ENCODE measurements at regions not wholly inside any gene's neighbourhood (a gene's known extent, or its start where the extent isn't known, plus 50 kb on each side); places are given as distances from the start of the nearest gene placed in this dataset.

DNA sequence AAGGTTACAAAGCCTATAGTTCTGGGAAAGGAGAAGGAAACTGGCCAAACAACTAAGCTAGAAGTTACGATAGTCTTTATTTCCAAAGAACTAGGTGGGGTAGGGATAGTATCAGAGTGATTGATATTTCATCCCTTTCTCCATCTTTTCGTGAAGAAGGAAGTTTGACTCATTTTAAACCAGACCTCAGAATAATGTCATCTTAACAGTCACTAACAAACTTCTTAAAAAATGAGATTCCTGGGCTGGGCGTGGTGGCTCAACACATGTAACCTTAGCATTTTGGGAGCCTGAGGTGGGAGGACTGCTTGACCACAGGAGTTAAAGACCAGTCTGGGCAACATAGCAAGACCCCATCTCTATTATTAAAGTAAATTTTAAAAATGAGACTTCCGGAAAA is 69.4 kb downstream of the ARL4A start:
- TF ChIP-seq RAD21 (IDR thresholded peaks at IDR 0.05; ENCODE audit: insufficient read depth, low read depth, low read length) = no peak
- no peak for TF ChIP-seq ZNF217 (IDR thresholded peaks at IDR 0.05)

All from GM12878 (cell line).